SK-N-SH (cell line): ENCODE measurements at regions not wholly inside any gene's neighbourhood (a gene's known extent, or its start where the extent isn't known, plus 50 kb on each side); places are given as distances from the start of the nearest gene placed in this dataset.

Experiments
- CTCF ChIP-seq: fragments of 200-600 bp; sonication (generic); IDR thresholded peaks from 2 replicates; pipeline ENCODE4 v1.6.1; 2017; ENCODE audit warnings: antibody characterized with exemption, mild to moderate bottlenecking, moderate library complexity
- POLR2AphosphoS5 ChIP-seq: IDR thresholded peaks from 2 replicates; pipeline ENCODE4 v1.6.1; 2012; ENCODE audit warnings: low read depth, low read length
- TCF12 ChIP-seq: IDR thresholded peaks from 2 replicates; pipeline ENCODE4 v1.4.0; 2012
- USF1 ChIP-seq: IDR thresholded peaks from 2 replicates; pipeline ENCODE4 v1.4.0; 2012; ENCODE audit warnings: low read depth, borderline replicate concordance

GRCh38 chr7:65225422-65226006 lies 148.1 kb upstream of the ZNF92 start:
- TF ChIP-seq CTCF: no peak
- no peak for TF ChIP-seq USF1
- TF ChIP-seq POLR2AphosphoS5: no peak
- TF ChIP-seq TCF12: no peak
